ENCODE measurements at regions not wholly inside any gene's neighbourhood (a gene's known extent, or its start where the extent isn't known, plus 50 kb on each side); places are given as distances from the start of the nearest gene placed in this dataset.

GRCh38 chr14:34043627-34044372, 92.9 kb upstream of the EGLN3 start (continued):
- TF ChIP-seq BRF2 (CRISPR knock-in tag; IDR thresholded peaks at IDR 0.05) (0 out of 2 replicates have a peak, but pooled peaks have one; percentile 67), HMGXB4 (CRISPR knock-in tag; IDR thresholded peaks at IDR 0.05; ENCODE audit: borderline replicate concordance in 1 of 2, low read depth in 1 of 2) (peak; percentile 89 to 100), ZNF766 (CRISPR knock-in tag; IDR thresholded peaks at IDR 0.05; ENCODE audit: borderline replicate concordance) (peak; percentile 99), ZC3H13 (CRISPR knock-in tag; IDR thresholded peaks at IDR 0.05) (peak; percentile 67; the same call in 1 of the 2 replicates), ZSCAN21 (CRISPR knock-in tag; IDR thresholded peaks at IDR 0.05; ENCODE audit: borderline replicate concordance) (peak; percentile 99), YEATS4 (CRISPR knock-in tag; IDR thresholded peaks at IDR 0.05; ENCODE audit: borderline replicate concordance) (no peak; the same call in 1 of the 2 replicates), SMARCE1 (IDR thresholded peaks at IDR 0.05; ENCODE audit: borderline replicate concordance) (no peak), ZNF737 (CRISPR knock-in tag; IDR thresholded peaks at IDR 0.05; ENCODE audit: borderline replicate concordance) (no peak), REL (CRISPR knock-in tag; conservative IDR thresholded peaks at IDR 0.05) (no peak; the same call in 1 of the 2 replicates), ZNF598 (CRISPR knock-in tag; IDR thresholded peaks at IDR 0.05; ENCODE audit: borderline replicate concordance) (peak; percentile 90), PLRG1 (conservative IDR thresholded peaks at IDR 0.05) (no peak), MYPOP (CRISPR knock-in tag; IDR thresholded peaks at IDR 0.05) (no peak), ZNF281 (CRISPR knock-in tag; IDR thresholded peaks at IDR 0.05; ENCODE audit: borderline replicate concordance) (peak; percentile 99), TEAD2 (CRISPR knock-in tag; IDR thresholded peaks at IDR 0.05) (no peak), ZNF562 (CRISPR knock-in tag; IDR thresholded peaks at IDR 0.05; ENCODE audit: borderline replicate concordance) (no peak), SKI (IDR thresholded peaks at IDR 0.05; ENCODE audit: partially characterized antibody) (peak; percentile 56), HMG20A (CRISPR knock-in tag; IDR thresholded peaks at IDR 0.05; ENCODE audit: borderline replicate concordance) (peak; percentile 98), ZNF597 (CRISPR knock-in tag; IDR thresholded peaks at IDR 0.05) (no peak), ZNF30 (CRISPR knock-in tag; IDR thresholded peaks at IDR 0.05) (no peak), KDM4B (CRISPR knock-in tag; IDR thresholded peaks at IDR 0.05) (peak; percentile 98), ZBTB1 (CRISPR knock-in tag; IDR thresholded peaks at IDR 0.05; ENCODE audit: borderline replicate concordance) (peak; percentile 94; the same call in 1 of the 2 replicates), ZNF589 (CRISPR knock-in tag; conservative IDR thresholded peaks at IDR 0.05) (peak; percentile 99)

Data from HepG2 (cell line).